ENCODE measurements at regions not wholly inside any gene's neighbourhood (a gene's known extent, or its start where the extent isn't known, plus 50 kb on each side); places are given as distances from the start of the nearest gene placed in this dataset.

DNA sequence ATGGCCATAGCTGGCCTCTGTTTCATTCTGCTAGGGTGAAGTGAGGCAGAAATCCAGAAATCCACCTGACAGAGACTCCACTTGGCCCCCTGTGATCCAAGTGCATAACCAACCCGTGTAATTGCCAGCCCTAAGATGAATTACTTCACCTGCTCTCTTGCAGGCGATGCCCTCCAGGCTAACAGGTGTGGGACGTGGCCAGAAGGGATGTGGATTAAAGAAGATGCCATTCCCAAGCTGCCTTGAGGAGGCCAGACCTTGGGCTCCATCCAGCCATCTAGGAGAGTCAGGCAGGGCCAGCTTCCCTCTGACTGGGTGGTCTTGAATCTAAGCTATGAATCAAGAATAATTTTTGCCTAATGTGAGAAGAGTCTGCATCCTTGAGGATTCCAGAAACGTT, 154.5 kb upstream of the BNIP2 start:
- Histone ChIP-seq H4K20me1 (ENCODE audit: low read depth, low read length) (no peaks in the 10 kb centered on the region), H3K27ac (ENCODE audit: low read depth, low read length) (no peak overlapping the region), H3K9ac (ENCODE audit: low read length) (no peak overlapping the region), H3K79me2 (ENCODE audit: insufficient read depth, low read length) (no peaks in the 10 kb centered on the region), H3K4me3 (ENCODE audit: insufficient read depth, low read length, poor library complexity, severe bottlenecking) (no peak overlapping the region), H2AFZ (ENCODE audit: low read depth, low read length, severe bottlenecking) (no peak overlapping the region), H3K4me2 (ENCODE audit: low read depth, low read length, poor library complexity, severe bottlenecking) (no peak overlapping the region), H3F3A (ENCODE audit: insufficient read depth) (no peaks in the 10 kb centered on the region), H3K27me3 (ENCODE audit: low read length) (no peaks in the 10 kb centered on the region), H3K36me3 (ENCODE audit: low read length) (no peaks in the 10 kb centered on the region), H3K9me3 (ENCODE audit: insufficient read depth, low read length) (no peaks in the 10 kb centered on the region), H3K9me2 (replicated peaks; ENCODE audit: insufficient read depth, low read length) (no peaks in the 10 kb centered on the region)
- TF ChIP-seq, protein P1, sequence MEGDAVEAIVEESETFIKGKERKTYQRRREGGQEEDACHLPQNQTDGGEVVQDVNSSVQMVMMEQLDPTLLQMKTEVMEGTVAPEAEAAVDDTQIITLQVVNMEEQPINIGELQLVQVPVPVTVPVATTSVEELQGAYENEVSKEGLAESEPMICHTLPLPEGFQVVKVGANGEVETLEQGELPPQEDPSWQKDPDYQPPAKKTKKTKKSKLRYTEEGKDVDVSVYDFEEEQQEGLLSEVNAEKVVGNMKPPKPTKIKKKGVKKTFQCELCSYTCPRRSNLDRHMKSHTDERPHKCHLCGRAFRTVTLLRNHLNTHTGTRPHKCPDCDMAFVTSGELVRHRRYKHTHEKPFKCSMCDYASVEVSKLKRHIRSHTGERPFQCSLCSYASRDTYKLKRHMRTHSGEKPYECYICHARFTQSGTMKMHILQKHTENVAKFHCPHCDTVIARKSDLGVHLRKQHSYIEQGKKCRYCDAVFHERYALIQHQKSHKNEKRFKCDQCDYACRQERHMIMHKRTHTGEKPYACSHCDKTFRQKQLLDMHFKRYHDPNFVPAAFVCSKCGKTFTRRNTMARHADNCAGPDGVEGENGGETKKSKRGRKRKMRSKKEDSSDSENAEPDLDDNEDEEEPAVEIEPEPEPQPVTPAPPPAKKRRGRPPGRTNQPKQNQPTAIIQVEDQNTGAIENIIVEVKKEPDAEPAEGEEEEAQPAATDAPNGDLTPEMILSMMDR (IDR thresholded peaks at IDR 0.05; ENCODE audit: insufficient read depth, low read length, poor library complexity, severe bottlenecking) = no peak
- no peak for TF ChIP-seq EZH2phosphoT487 (conservative IDR thresholded peaks at IDR 0.05; ENCODE audit: low read length)

- TF ChIP-seq EZH2phosphoT487 (conservative IDR thresholded peaks at IDR 0.05; ENCODE audit: low read length) = no peak
- TF ChIP-seq, protein P1 (IDR thresholded peaks at IDR 0.05; ENCODE audit: insufficient read depth, low read length, poor library complexity, severe bottlenecking) = no peak
- no peaks in the 10 kb centered on the region for H3K79me2 ChIP-seq (ENCODE audit: insufficient read depth, low read length)
- no peak overlapping the region for H3K27ac ChIP-seq (ENCODE audit: low read depth, low read length)
- no peaks in the 10 kb centered on the region for H3F3A ChIP-seq (ENCODE audit: insufficient read depth)
- no peak overlapping the region for H3K9ac ChIP-seq (ENCODE audit: low read length)
- H4K20me1 ChIP-seq (ENCODE audit: low read depth, low read length) = no peaks in the 10 kb centered on the region
- no peak overlapping the region for H3K4me3 ChIP-seq (ENCODE audit: insufficient read depth, low read length, poor library complexity, severe bottlenecking)
- no peaks in the 10 kb centered on the region for H3K9me3 ChIP-seq (ENCODE audit: insufficient read depth, low read length)
- no peaks in the 10 kb centered on the region for H3K27me3 ChIP-seq (ENCODE audit: low read length)
- no peak overlapping the region for H3K4me2 ChIP-seq (ENCODE audit: low read depth, low read length, poor library complexity, severe bottlenecking)
- no peaks in the 10 kb centered on the region for H3K36me3 ChIP-seq (ENCODE audit: low read length)
- H3K9me2 ChIP-seq (replicated peaks; ENCODE audit: insufficient read depth, low read length) = no peaks in the 10 kb centered on the region
- H2AFZ ChIP-seq (ENCODE audit: low read depth, low read length, severe bottlenecking) = no peak overlapping the region
Observed at GRCh38 chr15:59841036-59841435, 151.9 kb upstream of the BNIP2 start.

GRCh38 chr15:59839906-59840305, 150.8 kb upstream of the BNIP2 start:
- H3K36me3 ChIP-seq (ENCODE audit: low read length) = no peaks in the 10 kb centered on the region
- no peak for TF ChIP-seq EZH2phosphoT487 (conservative IDR thresholded peaks at IDR 0.05; ENCODE audit: low read length)
- TF ChIP-seq, protein P1 (IDR thresholded peaks at IDR 0.05; ENCODE audit: insufficient read depth, low read length, poor library complexity, severe bottlenecking) = no peak
- H4K20me1 ChIP-seq (ENCODE audit: low read depth, low read length) = no peaks in the 10 kb centered on the region

More at GRCh38 chr15:59839906-59840305, 150.8 kb upstream of the BNIP2 start:
- H3K4me2 ChIP-seq (ENCODE audit: low read depth, low read length, poor library complexity, severe bottlenecking) = no peak overlapping the region
- H3K79me2 ChIP-seq (ENCODE audit: insufficient read depth, low read length) = no peaks in the 10 kb centered on the region
- H2AFZ ChIP-seq (ENCODE audit: low read depth, low read length, severe bottlenecking) = no peak overlapping the region
- H3K9me2 ChIP-seq (replicated peaks; ENCODE audit: insufficient read depth, low read length) = no peaks in the 10 kb centered on the region
- no peak overlapping the region for H3K27ac ChIP-seq (ENCODE audit: low read depth, low read length)
- no peaks in the 10 kb centered on the region for H3F3A ChIP-seq (ENCODE audit: insufficient read depth)
- no peak overlapping the region for H3K4me3 ChIP-seq (ENCODE audit: insufficient read depth, low read length, poor library complexity, severe bottlenecking)
- no peak overlapping the region for H3K9ac ChIP-seq (ENCODE audit: low read length)
- H3K27me3 ChIP-seq (ENCODE audit: low read length) = no peaks in the 10 kb centered on the region
- no peaks in the 10 kb centered on the region for H3K9me3 ChIP-seq (ENCODE audit: insufficient read depth, low read length)
